ENCODE measurements at regions not wholly inside any gene's neighbourhood (a gene's known extent, or its start where the extent isn't known, plus 50 kb on each side); places are given as distances from the start of the nearest gene placed in this dataset.

DNA sequence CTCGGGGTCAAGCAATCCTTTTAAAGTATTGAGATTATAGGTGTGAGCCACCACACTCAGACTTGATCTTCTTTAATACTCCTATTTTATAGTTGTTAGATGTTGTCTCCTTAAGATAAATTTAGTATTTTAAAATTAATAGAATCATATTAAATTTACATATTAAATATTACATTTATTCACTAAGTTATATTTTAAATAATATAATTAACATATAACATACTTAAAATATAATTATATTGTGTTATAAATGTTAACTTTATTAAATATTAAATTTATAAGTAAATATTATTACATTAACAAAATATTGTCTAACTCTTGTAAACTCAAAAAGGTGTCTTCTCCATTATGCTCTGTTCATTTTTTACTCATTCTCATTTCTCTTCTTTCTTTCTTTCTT, 675.9 kb upstream of the ADGRL4 start:
- H3K9me3 ChIP-seq = no peaks in the 10 kb centered on the region
- intact Hi-C loops (cut with DNase I) = no loop called here
- TF ChIP-seq POLR2AphosphoS5 (IDR thresholded peaks at IDR 0.05) = no peak
- no peak for TF ChIP-seq POLR2A (IDR thresholded peaks at IDR 0.05)
- TF ChIP-seq, protein P1, sequence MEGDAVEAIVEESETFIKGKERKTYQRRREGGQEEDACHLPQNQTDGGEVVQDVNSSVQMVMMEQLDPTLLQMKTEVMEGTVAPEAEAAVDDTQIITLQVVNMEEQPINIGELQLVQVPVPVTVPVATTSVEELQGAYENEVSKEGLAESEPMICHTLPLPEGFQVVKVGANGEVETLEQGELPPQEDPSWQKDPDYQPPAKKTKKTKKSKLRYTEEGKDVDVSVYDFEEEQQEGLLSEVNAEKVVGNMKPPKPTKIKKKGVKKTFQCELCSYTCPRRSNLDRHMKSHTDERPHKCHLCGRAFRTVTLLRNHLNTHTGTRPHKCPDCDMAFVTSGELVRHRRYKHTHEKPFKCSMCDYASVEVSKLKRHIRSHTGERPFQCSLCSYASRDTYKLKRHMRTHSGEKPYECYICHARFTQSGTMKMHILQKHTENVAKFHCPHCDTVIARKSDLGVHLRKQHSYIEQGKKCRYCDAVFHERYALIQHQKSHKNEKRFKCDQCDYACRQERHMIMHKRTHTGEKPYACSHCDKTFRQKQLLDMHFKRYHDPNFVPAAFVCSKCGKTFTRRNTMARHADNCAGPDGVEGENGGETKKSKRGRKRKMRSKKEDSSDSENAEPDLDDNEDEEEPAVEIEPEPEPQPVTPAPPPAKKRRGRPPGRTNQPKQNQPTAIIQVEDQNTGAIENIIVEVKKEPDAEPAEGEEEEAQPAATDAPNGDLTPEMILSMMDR (IDR thresholded peaks at IDR 0.05) = no peak
- no peaks in the 10 kb centered on the region for H3K36me3 ChIP-seq
- no peaks in the 10 kb centered on the region for H3K4me1 ChIP-seq (replicated peaks)
- WGBS = 100% methylated on average over 1 of the region's 1 CpG
- H3K4me3 ChIP-seq = no peak overlapping the region
- no peaks in the 10 kb centered on the region for H3K27me3 ChIP-seq (replicated peaks; ENCODE audit: insufficient read depth)
- no peak overlapping the region for H3K27ac ChIP-seq
- no peak for DNase-seq (ENCODE audit: low spot score)

GRCh38 chr1:79681382-79681781, 674.9 kb upstream of the ADGRL4 start:
- no peaks in the 10 kb centered on the region for H3K4me1 ChIP-seq (replicated peaks)

DNA sequence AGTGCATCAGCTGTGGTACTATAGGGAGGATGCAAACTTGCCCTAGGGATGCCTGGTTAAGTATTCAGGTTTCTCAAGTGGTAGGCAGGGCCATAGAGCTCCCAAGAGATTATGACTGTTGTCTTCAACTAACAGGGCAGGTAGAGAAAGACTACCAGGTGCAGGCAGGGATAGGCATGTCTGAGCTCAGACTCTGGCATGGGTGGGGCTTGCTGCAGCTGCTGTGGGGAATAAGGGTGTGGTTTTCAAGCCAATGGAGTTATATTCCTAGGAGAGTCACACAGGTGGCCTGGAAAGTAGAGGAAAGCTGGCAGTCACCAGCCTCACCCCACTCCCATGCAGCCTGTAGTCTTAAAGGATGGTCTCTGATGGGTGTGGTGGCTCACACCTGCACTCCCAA, 673.4 kb upstream of the ADGRL4 start:
- no peak overlapping the region for H3K4me3 ChIP-seq
- H3K27ac ChIP-seq = no peak overlapping the region
- H3K27me3 ChIP-seq (replicated peaks; ENCODE audit: insufficient read depth) = no peaks in the 10 kb centered on the region
- no peak for TF ChIP-seq POLR2A (IDR thresholded peaks at IDR 0.05)
- no peaks in the 10 kb centered on the region for H3K9me3 ChIP-seq
- intact Hi-C loops (cut with DNase I) = no loop called here
- DNase-seq (ENCODE audit: low spot score) = no peak
- no peaks in the 10 kb centered on the region for H3K4me1 ChIP-seq (replicated peaks)
- no peaks in the 10 kb centered on the region for H3K36me3 ChIP-seq

More at GRCh38 chr1:79681382-79681781, 674.9 kb upstream of the ADGRL4 start:
- Histone ChIP-seq H3K4me3 (no peak overlapping the region), H3K27me3 (replicated peaks; ENCODE audit: insufficient read depth) (no peaks in the 10 kb centered on the region), H3K36me3 (no peaks in the 10 kb centered on the region), H3K27ac (no peak overlapping the region), H3K9me3 (no peaks in the 10 kb centered on the region)
- intact Hi-C loops (cut with DNase I) = no loop called here
- DNase-seq (ENCODE audit: low spot score) = no peak
- TF ChIP-seq POLR2AphosphoS5 (IDR thresholded peaks at IDR 0.05) (no peak), POLR2A (IDR thresholded peaks at IDR 0.05) (no peak)
- TF ChIP-seq, protein P1 (IDR thresholded peaks at IDR 0.05) = no peak

- peaks cover 3% of the 10 kb centered on the region for H3K9me3 ChIP-seq
- no peak overlapping the region for H3K27ac ChIP-seq
- TF ChIP-seq, protein P1 (IDR thresholded peaks at IDR 0.05) = no peak
- TF ChIP-seq POLR2AphosphoS5 (IDR thresholded peaks at IDR 0.05) (no peak), POLR2A (IDR thresholded peaks at IDR 0.05) (no peak)
- 71% methylated on average over 3 of the region's 3 CpGs for WGBS
- no peaks in the 10 kb centered on the region for H3K4me1 ChIP-seq (replicated peaks)
- no peak overlapping the region for H3K4me3 ChIP-seq
- H3K36me3 ChIP-seq = no peaks in the 10 kb centered on the region
- intact Hi-C loops (cut with DNase I) = no loop called here
- H3K27me3 ChIP-seq (replicated peaks; ENCODE audit: insufficient read depth) = no peaks in the 10 kb centered on the region
- DNase-seq (ENCODE audit: low spot score) = no peak
Measured at GRCh38 chr1:79667848-79668696, 661.5 kb upstream of the ADGRL4 start.

- Histone ChIP-seq H3K27ac (no peak overlapping the region), H3K4me1 (replicated peaks) (no peaks in the 10 kb centered on the region), H3K9me3 (peaks cover under 1% of the 10 kb centered on the region), H3K4me3 (no peak overlapping the region), H3K27me3 (replicated peaks; ENCODE audit: insufficient read depth) (no peaks in the 10 kb centered on the region), H3K36me3 (no peaks in the 10 kb centered on the region)
- WGBS = 93% methylated on average over 2 of the region's 2 CpGs
- no peak for DNase-seq (ENCODE audit: low spot score)
- intact Hi-C loops (cut with DNase I) = no loop called here
- no peak for TF ChIP-seq POLR2AphosphoS5 (IDR thresholded peaks at IDR 0.05)
- no peak for TF ChIP-seq POLR2A (IDR thresholded peaks at IDR 0.05)
- TF ChIP-seq, protein P1 (IDR thresholded peaks at IDR 0.05) = no peak
Measured at GRCh38 chr1:79667166-79667565, 660.6 kb upstream of the ADGRL4 start.

All from prostate gland (tissue), 2 donors.